ENCODE measurements at regions not wholly inside any gene's neighbourhood (a gene's known extent, or its start where the extent isn't known, plus 50 kb on each side); places are given as distances from the start of the nearest gene placed in this dataset.
"Not testable (repeated sequence)": the region's sequence is repeated elsewhere in the genome, so short reads cannot be mapped to it uniquely, and the experiment has no call there.

DNA sequence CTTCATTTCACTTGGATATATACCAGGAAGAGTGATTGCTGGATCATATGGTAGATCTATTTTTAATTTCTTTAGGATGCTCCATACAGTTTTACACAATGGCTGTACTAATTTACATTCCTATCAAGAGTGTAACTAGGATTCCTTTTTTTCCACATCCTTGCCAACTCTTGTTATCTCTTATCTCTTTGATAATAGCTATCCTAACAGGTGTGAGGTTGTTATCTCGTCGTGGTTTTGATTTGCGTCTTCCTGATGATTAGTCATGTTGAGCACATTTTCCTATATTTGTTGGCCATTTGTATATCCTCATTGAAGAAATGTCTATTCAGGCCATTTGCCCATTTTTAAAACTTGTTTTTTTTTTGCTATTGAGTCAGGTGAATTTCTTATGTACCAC lies 552.4 kb downstream of the RFPL4B start:
- Mint-ChIP-seq H3K9me3 (peaks cover 9% of the 10 kb centered on the region), H3K4me3 (no peak overlapping the region), H3K36me3 (ENCODE audit: low read depth) (no peaks in the 10 kb centered on the region), H3K27me3 (no peaks in the 10 kb centered on the region), H3K4me1 (ENCODE audit: low read depth) (no peaks in the 10 kb centered on the region), H3K27ac (no peak overlapping the region)
- DNase-seq, result no peak

DNA sequence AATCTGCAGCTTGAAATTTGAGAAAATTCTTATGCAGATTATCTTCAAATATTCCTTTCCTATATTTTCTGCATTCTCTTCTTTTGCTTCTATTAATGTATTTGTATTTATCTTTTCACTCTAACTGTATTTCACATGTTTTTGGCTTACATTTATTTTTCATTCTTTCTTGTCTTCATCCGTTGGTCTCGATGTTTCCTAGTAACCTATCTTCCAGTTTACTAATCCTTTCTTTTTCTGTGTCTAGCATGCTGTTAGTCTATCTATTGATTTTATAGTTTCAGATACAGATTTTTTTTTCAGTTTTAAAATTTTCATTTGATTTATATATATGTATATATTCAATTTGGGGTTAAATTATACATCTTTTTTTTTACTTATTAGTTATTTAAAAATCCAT lies 556.2 kb downstream of the RFPL4B start:
- Mint-ChIP-seq H3K36me3 (ENCODE audit: low read depth) (no peaks in the 10 kb centered on the region), H3K4me1 (ENCODE audit: low read depth) (no peaks in the 10 kb centered on the region), H3K27me3 (no peaks in the 10 kb centered on the region), H3K9me3 (peaks cover 9% of the 10 kb centered on the region), H3K4me3 (no peak overlapping the region), H3K27ac (no peak overlapping the region)
- DNase-seq, result no peak

DNA sequence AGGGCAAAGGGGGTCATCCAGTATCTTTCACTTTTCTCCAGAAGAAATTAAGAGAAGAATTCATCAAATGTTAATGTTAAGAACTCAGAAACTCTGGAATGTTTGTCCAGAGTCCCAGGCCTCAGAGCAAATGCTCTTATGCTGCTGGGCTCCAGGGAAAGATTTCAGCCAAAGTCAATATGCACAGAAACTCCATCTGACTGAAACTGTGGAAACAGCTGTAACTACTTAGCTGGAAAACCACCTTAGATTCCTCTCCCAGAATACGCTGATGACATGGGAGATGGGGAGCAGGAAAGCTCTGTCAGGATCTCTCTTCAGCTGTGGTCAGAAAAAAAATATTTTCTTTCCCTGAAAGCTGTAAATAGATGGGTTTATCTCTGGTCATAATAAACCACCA lies 559.6 kb downstream of the RFPL4B start:
- H3K4me1 Mint-ChIP-seq (ENCODE audit: low read depth), result no peaks in the 10 kb centered on the region
- peaks cover 3% of the 10 kb centered on the region for H3K9me3 Mint-ChIP-seq
- H3K36me3 Mint-ChIP-seq (ENCODE audit: low read depth), result no peaks in the 10 kb centered on the region
- DNase-seq, result no peak
- no peak overlapping the region for H3K27ac Mint-ChIP-seq
- H3K4me3 Mint-ChIP-seq, result no peak overlapping the region
- no peaks in the 10 kb centered on the region for H3K27me3 Mint-ChIP-seq

DNA sequence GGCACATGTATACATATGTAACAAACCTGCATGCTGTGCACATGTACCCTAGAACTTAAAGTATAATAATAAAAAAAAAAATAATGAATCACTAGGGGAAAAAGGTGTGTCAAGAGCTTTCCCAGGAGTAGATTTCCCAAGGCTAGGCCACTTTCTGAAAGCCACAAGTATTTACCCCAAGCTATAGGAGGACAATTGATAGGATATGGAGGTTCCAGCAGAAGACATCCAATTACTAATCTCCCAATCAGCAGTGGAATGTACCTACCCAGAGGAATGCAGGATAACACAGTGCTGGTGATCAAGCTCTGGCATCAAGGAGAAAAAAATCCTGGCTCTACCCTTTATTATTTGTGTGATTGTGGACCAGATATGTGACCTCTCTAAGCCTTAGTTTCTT lies 562.7 kb downstream of the RFPL4B start:
- H3K9me3 Mint-ChIP-seq, result peaks cover 5% of the 10 kb centered on the region
- DNase-seq, result no peak
- no peaks in the 10 kb centered on the region for H3K4me1 Mint-ChIP-seq (ENCODE audit: low read depth)
- H3K4me3 Mint-ChIP-seq, result no peak overlapping the region
- H3K27ac Mint-ChIP-seq, result no peak overlapping the region
- H3K36me3 Mint-ChIP-seq (ENCODE audit: low read depth), result no peaks in the 10 kb centered on the region
- H3K27me3 Mint-ChIP-seq, result no peaks in the 10 kb centered on the region

DNA sequence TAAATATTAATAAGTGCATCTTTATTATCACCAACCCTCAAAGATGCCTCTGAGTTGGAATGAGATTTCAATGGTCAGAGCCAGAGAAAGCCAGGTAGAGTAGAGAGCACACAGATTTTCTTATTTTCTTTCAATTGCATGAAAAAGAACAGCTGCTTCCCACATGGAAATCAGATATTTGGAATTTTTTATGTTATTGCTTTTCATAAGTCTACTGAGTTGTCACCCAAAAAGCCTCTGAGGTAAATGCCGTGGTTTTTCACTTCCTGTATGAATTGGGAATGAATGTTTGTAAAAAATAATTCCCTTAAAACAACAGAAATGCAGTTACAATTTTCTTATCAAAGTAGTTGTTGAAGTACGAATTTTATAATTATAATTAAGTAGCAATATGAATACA lies 563.1 kb downstream of the RFPL4B start:
- Mint-ChIP-seq H3K27me3 (no peaks in the 10 kb centered on the region), H3K27ac (no peak overlapping the region), H3K9me3 (peaks cover 5% of the 10 kb centered on the region), H3K36me3 (ENCODE audit: low read depth) (no peaks in the 10 kb centered on the region), H3K4me1 (ENCODE audit: low read depth) (no peaks in the 10 kb centered on the region), H3K4me3 (no peak overlapping the region)
- no peak for DNase-seq

DNA sequence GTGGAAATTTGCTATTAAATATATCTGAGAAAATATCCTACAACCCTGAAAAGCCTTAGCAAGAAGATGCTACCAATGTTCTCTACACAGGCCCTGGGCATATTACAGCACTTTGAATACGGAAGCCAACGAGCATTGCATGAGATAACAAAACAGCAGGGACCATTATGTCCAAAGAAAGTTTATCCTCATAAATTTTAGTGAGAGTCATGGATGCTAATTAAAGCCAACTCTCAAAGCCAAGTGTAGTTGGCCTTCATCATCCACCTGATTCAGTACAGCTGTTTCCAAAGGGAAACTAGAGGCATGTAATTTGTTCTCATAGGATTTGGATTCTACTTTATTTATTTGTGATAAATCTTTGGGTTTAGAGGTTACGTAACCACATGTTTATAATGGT lies 564.8 kb downstream of the RFPL4B start:
- no peak for DNase-seq
- no peaks in the 10 kb centered on the region for H3K4me1 Mint-ChIP-seq (ENCODE audit: low read depth)
- peaks cover 5% of the 10 kb centered on the region for H3K9me3 Mint-ChIP-seq
- H3K4me3 Mint-ChIP-seq, result no peak overlapping the region
- H3K27ac Mint-ChIP-seq, result no peak overlapping the region
- H3K36me3 Mint-ChIP-seq (ENCODE audit: low read depth), result no peaks in the 10 kb centered on the region
- no peaks in the 10 kb centered on the region for H3K27me3 Mint-ChIP-seq

DNA sequence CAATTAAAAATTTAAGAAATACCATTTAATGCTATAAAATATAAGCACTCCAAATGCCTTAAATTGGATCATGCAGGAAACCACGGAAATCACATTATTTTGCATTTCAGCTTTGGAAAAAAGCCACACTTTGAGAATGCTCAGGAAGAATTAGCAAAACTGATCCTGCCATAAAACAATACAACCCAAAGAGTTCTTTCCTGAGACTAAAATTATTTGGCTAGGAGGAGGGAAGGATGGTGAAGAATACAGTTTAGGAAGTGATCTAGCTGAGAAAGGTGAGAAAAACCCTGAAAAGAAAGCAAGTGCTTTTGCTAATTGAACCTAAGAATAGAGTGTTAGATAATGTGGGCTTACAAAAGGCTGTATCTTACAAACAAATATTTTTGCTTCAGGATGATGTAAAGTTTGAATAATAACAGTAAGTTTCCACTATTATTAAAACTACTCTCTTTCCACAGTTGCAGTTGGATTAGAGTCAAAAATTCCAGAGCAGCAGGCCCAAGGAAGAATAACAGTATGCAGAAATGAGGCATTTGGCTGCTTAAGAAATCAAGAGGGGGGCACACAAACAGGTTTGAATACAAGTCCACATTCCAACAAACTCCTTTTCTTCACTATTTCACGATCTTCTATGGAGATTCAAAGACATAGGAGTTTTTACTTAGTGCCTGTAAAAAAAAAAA lies 565.4 kb downstream of the RFPL4B start:
- Mint-ChIP-seq H3K27me3 (no peaks in the 10 kb centered on the region), H3K27ac (no peak overlapping the region), H3K4me3 (no peak overlapping the region), H3K4me1 (ENCODE audit: low read depth) (no peaks in the 10 kb centered on the region), H3K9me3 (peaks cover 5% of the 10 kb centered on the region), H3K36me3 (ENCODE audit: low read depth) (no peaks in the 10 kb centered on the region)
- no peak for DNase-seq

DNA sequence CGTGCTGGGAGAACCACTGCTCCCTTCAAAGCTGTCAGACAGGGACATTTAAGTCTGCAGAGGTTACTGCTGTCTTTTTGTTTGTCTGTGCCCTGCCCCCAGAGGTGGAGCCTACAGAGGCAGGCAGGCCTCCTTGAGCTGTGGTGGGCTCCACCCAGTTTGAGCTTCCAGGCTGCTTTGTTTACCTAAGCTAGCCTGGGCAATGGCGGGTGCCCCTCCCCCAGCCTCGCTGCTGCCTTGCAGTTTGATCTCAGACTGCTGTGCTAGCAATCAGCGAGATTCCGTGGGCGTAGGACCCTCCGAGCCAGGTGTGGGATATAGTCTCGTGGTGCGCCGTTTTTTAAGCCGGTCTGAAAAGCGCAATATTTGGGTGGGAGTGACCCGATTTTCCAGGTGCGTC lies 572.6 kb downstream of the RFPL4B start:
- H3K36me3 Mint-ChIP-seq (ENCODE audit: low read depth); H3K27ac Mint-ChIP-seq; H3K9me3 Mint-ChIP-seq; H3K27me3 Mint-ChIP-seq; H3K4me1 Mint-ChIP-seq (ENCODE audit: low read depth); DNase-seq; H3K4me3 Mint-ChIP-seq: not testable (repeated sequence)

DNA sequence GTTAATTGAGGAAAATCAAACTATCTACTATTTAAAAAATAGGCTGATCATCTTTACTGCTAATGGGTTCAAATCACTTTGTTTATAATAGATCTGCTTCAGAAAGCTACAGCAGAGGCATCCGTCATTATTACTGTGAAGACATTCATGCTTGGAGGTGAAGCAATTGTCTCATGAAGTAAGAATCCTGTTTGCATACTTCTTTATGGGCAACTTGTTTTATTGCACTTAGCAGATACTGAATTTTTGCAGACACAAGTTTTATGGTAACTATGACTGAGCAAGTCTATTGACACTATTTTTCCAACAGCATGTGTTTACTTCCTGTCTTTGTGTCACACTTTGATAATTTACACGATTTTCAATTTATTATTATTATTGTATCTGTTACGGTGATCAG lies 573.9 kb downstream of the RFPL4B start:
- no peaks in the 10 kb centered on the region for H3K27me3 Mint-ChIP-seq
- no peak overlapping the region for H3K27ac Mint-ChIP-seq
- DNase-seq, result no peak
- H3K4me1 Mint-ChIP-seq (ENCODE audit: low read depth), result no peaks in the 10 kb centered on the region
- no peaks in the 10 kb centered on the region for H3K36me3 Mint-ChIP-seq (ENCODE audit: low read depth)
- H3K4me3 Mint-ChIP-seq, result no peak overlapping the region
- H3K9me3 Mint-ChIP-seq, result no peaks in the 10 kb centered on the region

DNA sequence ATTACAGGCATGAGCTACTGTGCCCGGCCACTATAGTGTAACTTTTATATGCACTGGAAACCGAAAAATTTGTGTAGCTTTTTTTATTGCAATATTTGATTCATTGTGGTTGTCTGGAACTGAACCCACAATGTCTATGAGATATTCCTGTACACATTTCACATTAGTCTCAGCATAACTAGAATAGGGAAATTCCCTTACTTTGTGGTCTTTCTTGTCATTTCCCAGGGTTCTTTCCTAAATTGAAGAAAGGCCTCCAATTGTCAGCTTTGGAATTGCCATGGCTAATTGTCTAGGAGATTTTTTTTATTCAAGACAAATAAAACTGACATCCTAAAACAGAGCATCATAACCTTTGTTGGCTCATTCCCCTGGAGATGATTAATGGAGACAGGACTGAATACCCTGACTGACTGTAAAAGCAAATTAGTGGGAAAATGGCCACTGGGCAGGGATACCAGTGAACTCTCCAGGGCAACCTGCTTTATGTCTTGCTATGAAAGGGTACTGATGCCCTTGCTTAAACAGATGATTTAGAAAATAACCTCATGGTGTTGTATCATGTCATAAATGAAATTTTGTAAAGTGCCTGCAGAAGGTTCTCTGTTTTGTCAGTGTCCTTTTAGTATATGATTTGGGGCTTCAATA lies 576.9 kb downstream of the RFPL4B start:
- no peaks in the 10 kb centered on the region for H3K27me3 Mint-ChIP-seq
- DNase-seq, result no peak
- H3K4me1 Mint-ChIP-seq (ENCODE audit: low read depth), result no peaks in the 10 kb centered on the region

DNA sequence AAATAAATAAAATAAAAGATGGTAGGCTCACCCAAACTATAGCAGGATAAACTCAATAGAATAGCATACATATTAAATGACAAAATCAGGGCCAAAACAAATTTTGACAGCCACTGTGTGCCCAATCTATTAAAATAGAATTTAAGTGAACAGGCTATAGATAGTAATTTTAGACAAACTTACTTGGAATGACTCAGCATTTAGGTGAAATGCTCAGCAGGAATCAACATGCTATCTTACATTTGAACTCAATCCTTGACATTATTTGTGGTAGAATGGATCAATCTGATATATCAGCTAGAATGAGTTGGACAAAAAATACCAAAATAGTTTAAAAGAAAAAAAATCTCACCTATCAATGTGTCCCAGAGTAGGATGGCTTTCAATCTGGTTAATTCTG lies 578.6 kb downstream of the RFPL4B start:
- H3K4me3 Mint-ChIP-seq, result no peak overlapping the region
- H3K9me3 Mint-ChIP-seq, result no peaks in the 10 kb centered on the region
- H3K27me3 Mint-ChIP-seq, result no peaks in the 10 kb centered on the region
- no peaks in the 10 kb centered on the region for H3K4me1 Mint-ChIP-seq (ENCODE audit: low read depth)
- no peak overlapping the region for H3K27ac Mint-ChIP-seq
- H3K36me3 Mint-ChIP-seq (ENCODE audit: low read depth), result no peaks in the 10 kb centered on the region
- no peak for DNase-seq

More for the DNA sequence above, 576.9 kb downstream of the RFPL4B start:
- no peak overlapping the region for H3K27ac Mint-ChIP-seq
- no peaks in the 10 kb centered on the region for H3K36me3 Mint-ChIP-seq (ENCODE audit: low read depth)
- no peak overlapping the region for H3K4me3 Mint-ChIP-seq
- no peaks in the 10 kb centered on the region for H3K9me3 Mint-ChIP-seq

DNA sequence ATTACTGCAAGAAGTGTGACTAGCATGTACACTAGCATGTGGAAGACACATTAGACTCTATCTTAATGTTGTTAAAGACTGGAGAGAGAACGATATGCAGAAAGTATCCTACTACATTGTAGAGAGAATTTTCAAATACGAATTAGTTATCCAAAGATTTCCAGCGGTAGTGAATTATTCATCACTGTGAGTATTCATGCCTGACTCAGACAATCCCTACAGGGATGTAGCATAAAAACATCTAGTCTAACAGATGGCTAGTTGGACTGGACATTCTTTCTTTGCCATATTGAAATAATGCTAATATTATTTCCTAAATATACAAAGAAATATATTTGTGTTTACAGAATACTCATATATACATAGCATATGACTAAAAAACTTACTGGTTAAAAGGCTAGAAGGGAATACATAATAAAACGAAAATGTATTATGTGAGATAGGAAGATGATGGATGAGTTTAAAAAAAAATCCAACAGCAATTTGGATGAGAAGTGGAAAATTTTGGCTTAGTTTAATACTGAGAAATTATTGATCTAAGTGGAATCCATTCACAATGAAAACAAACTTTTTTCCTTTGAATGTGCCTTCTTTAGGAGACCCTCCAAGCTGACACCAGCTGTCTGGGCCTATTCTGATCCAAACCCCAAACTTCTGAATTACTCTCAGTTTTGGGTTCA lies 580.7 kb downstream of the RFPL4B start:
- no peak for DNase-seq
- H3K4me1 Mint-ChIP-seq (ENCODE audit: low read depth), result no peaks in the 10 kb centered on the region
- no peak overlapping the region for H3K4me3 Mint-ChIP-seq
- H3K27ac Mint-ChIP-seq, result no peak overlapping the region
- no peaks in the 10 kb centered on the region for H3K9me3 Mint-ChIP-seq
- H3K36me3 Mint-ChIP-seq (ENCODE audit: low read depth), result no peaks in the 10 kb centered on the region
- H3K27me3 Mint-ChIP-seq, result no peaks in the 10 kb centered on the region

DNA sequence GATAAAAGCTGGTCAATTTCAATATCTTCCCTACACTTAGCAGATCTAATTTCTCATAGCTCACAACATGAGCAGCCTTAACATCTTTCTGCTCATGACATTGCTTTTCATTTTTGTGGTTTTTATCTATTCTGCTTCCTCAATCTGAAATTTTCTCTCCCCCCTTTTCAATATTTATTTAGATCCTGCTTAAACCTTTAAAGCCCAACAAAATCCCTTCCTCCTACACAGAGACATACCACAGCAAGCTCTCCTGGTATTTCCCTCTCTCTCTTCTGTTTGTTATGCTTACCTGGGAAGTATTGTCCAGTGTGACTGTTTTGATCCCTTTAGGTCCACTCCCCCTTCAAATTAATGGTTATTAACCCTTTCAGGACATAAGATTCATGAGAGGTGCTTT lies 582.5 kb downstream of the RFPL4B start:
- Mint-ChIP-seq H3K4me1 (ENCODE audit: low read depth) (no peaks in the 10 kb centered on the region), H3K27ac (no peak overlapping the region), H3K9me3 (no peaks in the 10 kb centered on the region), H3K36me3 (ENCODE audit: low read depth) (no peaks in the 10 kb centered on the region), H3K27me3 (no peaks in the 10 kb centered on the region), H3K4me3 (no peak overlapping the region)
- no peak for DNase-seq

DNA sequence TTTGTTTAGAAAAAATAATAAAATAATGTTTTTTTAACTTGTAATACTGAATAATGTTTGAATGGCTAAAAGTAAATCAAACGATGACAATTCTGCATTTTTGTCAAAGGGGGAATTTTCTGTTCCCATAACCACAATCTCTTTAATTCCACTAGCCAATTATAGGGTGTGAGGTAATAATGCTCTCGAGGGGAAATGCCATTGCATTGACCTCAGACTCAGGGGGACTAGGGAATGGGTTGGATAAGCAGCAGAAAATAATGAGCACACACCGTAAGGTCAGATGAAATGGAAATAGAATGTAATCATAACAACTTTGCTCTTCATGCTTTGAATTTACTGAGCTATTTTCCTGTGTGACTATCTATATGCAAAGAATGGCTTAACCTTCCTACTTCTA lies 584.7 kb downstream of the RFPL4B start:
- H3K36me3 Mint-ChIP-seq (ENCODE audit: low read depth), result no peaks in the 10 kb centered on the region
- H3K4me3 Mint-ChIP-seq, result no peak overlapping the region
- no peak overlapping the region for H3K27ac Mint-ChIP-seq
- no peaks in the 10 kb centered on the region for H3K27me3 Mint-ChIP-seq
- H3K9me3 Mint-ChIP-seq, result no peaks in the 10 kb centered on the region
- H3K4me1 Mint-ChIP-seq (ENCODE audit: low read depth), result no peaks in the 10 kb centered on the region
- DNase-seq, result no peak

DNA sequence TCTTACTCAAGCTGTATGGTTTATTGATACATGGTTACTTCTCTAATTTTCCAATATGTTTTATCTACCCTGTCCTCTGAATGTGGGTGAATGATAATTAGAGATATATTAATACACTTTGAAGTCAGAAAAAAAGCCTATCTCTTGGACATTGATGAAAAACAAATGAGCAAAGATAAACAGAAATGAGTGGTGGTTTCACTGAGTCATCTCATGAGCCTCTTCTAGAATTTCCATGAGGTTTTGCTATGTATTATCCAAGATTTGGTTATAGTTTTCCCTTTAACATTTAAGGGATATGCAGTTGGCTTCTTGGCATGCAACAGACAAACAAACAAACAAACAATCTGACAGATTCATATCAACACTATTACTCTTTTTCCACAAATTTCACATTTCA lies 586.8 kb downstream of the RFPL4B start:
- Mint-ChIP-seq H3K36me3 (ENCODE audit: low read depth) (no peaks in the 10 kb centered on the region), H3K27me3 (no peaks in the 10 kb centered on the region), H3K9me3 (no peaks in the 10 kb centered on the region), H3K4me3 (no peak overlapping the region), H3K4me1 (ENCODE audit: low read depth) (no peaks in the 10 kb centered on the region), H3K27ac (no peak overlapping the region)
- DNase-seq, result no peak
